Astrocyte (in vitro differentiated cells and primary cell): ENCODE measurements at regions not wholly inside any gene's neighbourhood (a gene's known extent, or its start where the extent isn't known, plus 50 kb on each side); places are given as distances from the start of the nearest gene placed in this dataset.

Experiments
- DNase-seq: peaks from one replicate; pipeline ENCODE4 v3.0.0-alpha.2; 2010; ENCODE audit warnings: low read depth
- FAIRE-seq: peaks from 2 replicates; lab custom pipeline; 2011; peaks lifted over from hg19 to GRCh38; lab: Jason Lieb, UNC
- H2AFZ ChIP-seq: 2 replicates; pipeline ENCODE4 v1.6.0; 2012; ENCODE audit warnings: low read depth, low read length, inconsistent platforms
- H3K27ac ChIP-seq: 2 replicates; pipeline ENCODE4 v1.5.1; 2011; ENCODE audit warnings: low read depth, low read length, inconsistent platforms
- H3K27me3 ChIP-seq: 2 replicates; pipeline ENCODE4 v1.6.0; 2011; ENCODE audit warnings: low read length, inconsistent platforms; ENCODE audit not compliant: insufficient read depth
- H3K36me3 ChIP-seq: 2 replicates; pipeline ENCODE4 v1.5.1; 2011; ENCODE audit warnings: low read length, inconsistent platforms; ENCODE audit not compliant: insufficient read depth
- H3K4me1 ChIP-seq: 2 replicates; pipeline ENCODE4 v1.5.1; 2011; ENCODE audit warnings: low read length, inconsistent platforms; ENCODE audit not compliant: insufficient read depth
- H3K4me2 ChIP-seq: 2 replicates; pipeline ENCODE4 v1.6.0; 2012; ENCODE audit warnings: low read length, inconsistent platforms
- H3K4me3 ChIP-seq: 2 replicates; pipeline ENCODE4 v1.5.1; 2011; ENCODE audit warnings: low read depth, mild to moderate bottlenecking, low read length, inconsistent platforms; ENCODE audit not compliant: insufficient read depth
- H3K79me2 ChIP-seq: 2 replicates; pipeline ENCODE4 v1.6.0; 2012; ENCODE audit warnings: mild to moderate bottlenecking, low read length, inconsistent platforms; ENCODE audit not compliant: insufficient read depth
- H3K9ac ChIP-seq: 2 replicates; pipeline ENCODE4 v1.6.0; 2012; ENCODE audit warnings: mild to moderate bottlenecking, low read length, inconsistent platforms
- H3K9me3 ChIP-seq: 2 replicates; pipeline ENCODE4 v1.5.1; 2012; ENCODE audit warnings: low read depth, mild to moderate bottlenecking, low read length, inconsistent platforms; ENCODE audit not compliant: insufficient read depth
- H4K20me1 ChIP-seq: 2 replicates; pipeline ENCODE4 v1.6.0; 2012; ENCODE audit warnings: low read length, inconsistent platforms; ENCODE audit not compliant: insufficient read depth
- H3K27ac Mint-ChIP-seq: one replicate; pipeline ENCODE4 v1.8.0; 2021; ENCODE audit warnings: mild to moderate bottlenecking, mixed read lengths; ENCODE audit not compliant: unreplicated experiment
- H3K27me3 Mint-ChIP-seq: one replicate; pipeline ENCODE4 v1.8.0; 2021; ENCODE audit warnings: low read depth, mixed read lengths; ENCODE audit not compliant: unreplicated experiment
- H3K36me3 Mint-ChIP-seq: one replicate; pipeline ENCODE4 v1.8.0; 2021; ENCODE audit warnings: low read depth, mixed read lengths; ENCODE audit not compliant: unreplicated experiment
- H3K4me1 Mint-ChIP-seq: one replicate; pipeline ENCODE4 v1.8.0; 2021; ENCODE audit warnings: low read depth, mixed read lengths; ENCODE audit not compliant: unreplicated experiment
- H3K4me3 Mint-ChIP-seq: one replicate; pipeline ENCODE4 v1.8.0; 2021; ENCODE audit warnings: mild to moderate bottlenecking, moderate library complexity, mixed read lengths; ENCODE audit not compliant: unreplicated experiment
- H3K9me3 Mint-ChIP-seq: one replicate; pipeline ENCODE4 v1.8.0; 2021; ENCODE audit warnings: mild to moderate bottlenecking, mixed read lengths; ENCODE audit not compliant: unreplicated experiment
- CTCF ChIP-seq: IDR thresholded peaks from 2 replicates; pipeline ENCODE4 v1.5.1; 2011; ENCODE audit warnings: low read depth, mild to moderate bottlenecking, inconsistent platforms, low read length, moderate library complexity; ENCODE audit not compliant: insufficient read depth
- EZH2 ChIP-seq: IDR thresholded peaks from 2 replicates; pipeline ENCODE4 v1.6.1; 2012; ENCODE audit warnings: mild to moderate bottlenecking, low read length, inconsistent platforms; ENCODE audit not compliant: insufficient read depth

GRCh38 chr13:26855071-26855470 lies 94.5 kb upstream of the GPR12 start:
- H3K27me3 Mint-ChIP-seq, result peaks cover 19% of the 10 kb centered on the region
- TF ChIP-seq EZH2 (no peak), CTCF (no peak)
- Histone ChIP-seq H3K9me3 (no peaks in the 10 kb centered on the region), H3K4me2 (no peak overlapping the region), H3K79me2 (no peaks in the 10 kb centered on the region), H3K9ac (no peak overlapping the region), H3K36me3 (no peaks in the 10 kb centered on the region), H3K4me1 (no peaks in the 10 kb centered on the region), H3K4me3 (no peak overlapping the region), H2AFZ (no peak overlapping the region), H3K27me3 (peaks cover 2% of the 10 kb centered on the region), H4K20me1 (no peaks in the 10 kb centered on the region), H3K27ac (no peak overlapping the region)
- FAIRE-seq (no peak), DNase-seq (no peak)
- H3K27ac Mint-ChIP-seq, result no peak overlapping the region
- no peaks in the 10 kb centered on the region for H3K4me1 Mint-ChIP-seq
- no peak overlapping the region for H3K4me3 Mint-ChIP-seq
- peaks cover 3% of the 10 kb centered on the region for H3K9me3 Mint-ChIP-seq
- no peaks in the 10 kb centered on the region for H3K36me3 Mint-ChIP-seq

- no peak overlapping the region for H3K27ac Mint-ChIP-seq
- no peak for FAIRE-seq
- H3K27ac ChIP-seq, result no peak overlapping the region
Measured at GRCh38 chr13:26853323-26853722, 92.7 kb upstream of the GPR12 start.

More at GRCh38 chr13:26853323-26853722, 92.7 kb upstream of the GPR12 start:
- Mint-ChIP-seq H3K27me3 (peaks cover 21% of the 10 kb centered on the region), H3K4me3 (no peak overlapping the region), H3K36me3 (no peaks in the 10 kb centered on the region), H3K9me3 (no peaks in the 10 kb centered on the region), H3K4me1 (no peaks in the 10 kb centered on the region)
- Histone ChIP-seq H3K9ac (no peak overlapping the region), H3K36me3 (no peaks in the 10 kb centered on the region), H3K4me3 (no peak overlapping the region), H3K27me3 (peaks cover 2% of the 10 kb centered on the region), H3K4me1 (no peaks in the 10 kb centered on the region), H4K20me1 (no peaks in the 10 kb centered on the region), H3K79me2 (no peaks in the 10 kb centered on the region), H2AFZ (no peak overlapping the region), H3K9me3 (no peaks in the 10 kb centered on the region), H3K4me2 (no peak overlapping the region)
- DNase-seq, result no peak
- TF ChIP-seq EZH2 (no peak), CTCF (no peak)
